ENCODE measurements at regions not wholly inside any gene's neighbourhood (a gene's known extent, or its start where the extent isn't known, plus 50 kb on each side); places are given as distances from the start of the nearest gene placed in this dataset.

GRCh38 chr14:104262515-104263514 is 124.4 kb downstream of the KIF26A start (continued):
- TF ChIP-seq ZBTB33 (IDR thresholded peaks at IDR 0.05; ENCODE audit: extremely low read depth, insufficient replicate concordance, low read length) (no peak), CBX3 (IDR thresholded peaks at IDR 0.05; ENCODE audit: low read depth) (no peak), ATF3 (IDR thresholded peaks at IDR 0.05) (no peak), FOSL1 (IDR thresholded peaks at IDR 0.05; ENCODE audit: low read depth) (no peak), MAX (IDR thresholded peaks at IDR 0.05) (no peak), ELF1 (IDR thresholded peaks at IDR 0.05; ENCODE audit: borderline replicate concordance, low read depth) (no peak), RAD21 (IDR thresholded peaks at IDR 0.05; ENCODE audit: low read depth) (no peak), SP1 (IDR thresholded peaks at IDR 0.05; ENCODE audit: low read depth) (no peak), YY1 (IDR thresholded peaks at IDR 0.05; ENCODE audit: extremely low read depth, insufficient replicate concordance, low read depth, low read length) (no peak), EZH2 (IDR thresholded peaks at IDR 0.05) (no peak), POLR2AphosphoS5 (IDR thresholded peaks at IDR 0.05; ENCODE audit: low read depth, low read length) (no peak)
